Esophagus (tissue), 2 donors: ENCODE measurements at regions not wholly inside any gene's neighbourhood (a gene's known extent, or its start where the extent isn't known, plus 50 kb on each side); places are given as distances from the start of the nearest gene placed in this dataset.
"Not testable (repeated sequence)": the region's sequence is repeated elsewhere in the genome, so short reads cannot be mapped to it uniquely, and the experiment has no call there.

Experiments used
- H3K27ac ChIP-seq, 2 donors: one replicate each; pipeline ENCODE4 v1.5.1; 2013; ENCODE audit warnings: low read depth in 2 of 2, mild to moderate bottlenecking in 2 of 2, inconsistent platforms in 1 of 2, low read length in 1 of 2, moderate library complexity in 1 of 2
- H3K27me3 ChIP-seq, 2 donors: one replicate each; pipeline ENCODE4 v1.6.1; 2013; ENCODE audit warnings: low read length in 2 of 2, control low read depth in 1 of 2, mild to moderate bottlenecking in 1 of 2; ENCODE audit not compliant: insufficient read depth in 2 of 2, control insufficient read depth in 1 of 2
- H3K36me3 ChIP-seq, 2 donors: one replicate each; pipeline ENCODE4 v1.6.1; 2013; ENCODE audit warnings: low read length in 1 of 2; ENCODE audit not compliant: control insufficient read depth in 2 of 2, insufficient read depth in 2 of 2
- H3K4me1 ChIP-seq, 2 donors: one replicate each; pipeline ENCODE4 v1.6.1; 2013; ENCODE audit warnings: low read length in 1 of 2; ENCODE audit not compliant: control insufficient read depth in 2 of 2, insufficient read depth in 2 of 2
- H3K4me3 ChIP-seq, 2 donors: one replicate each; pipeline ENCODE4 v1.5.1; 2013; ENCODE audit warnings: low read length in 2 of 2, mild to moderate bottlenecking in 2 of 2, low read depth in 1 of 2, moderate library complexity in 1 of 2
- H3K9me3 ChIP-seq, 2 donors: one replicate each; pipeline ENCODE4 v1.6.1; 2013; ENCODE audit warnings: mild to moderate bottlenecking in 2 of 2, low read depth in 1 of 2, low read length in 1 of 2, moderate library complexity in 1 of 2; ENCODE audit not compliant: control insufficient read depth in 2 of 2, insufficient read depth in 1 of 2
- WGBS, 2 donors: extraction: QIAGEN DNeasy Blood & Tissue Kit; methylation state at CpG; one replicate each; pipeline ENCODE4 v1.1.7; 2013; 5-methylcytosine and 5-hydroxymethylcytosine counted together
- donor health status: healthy with polysubstance abuse.
- donor health status: Bipolar disorder and iron deficiency.

DNA sequence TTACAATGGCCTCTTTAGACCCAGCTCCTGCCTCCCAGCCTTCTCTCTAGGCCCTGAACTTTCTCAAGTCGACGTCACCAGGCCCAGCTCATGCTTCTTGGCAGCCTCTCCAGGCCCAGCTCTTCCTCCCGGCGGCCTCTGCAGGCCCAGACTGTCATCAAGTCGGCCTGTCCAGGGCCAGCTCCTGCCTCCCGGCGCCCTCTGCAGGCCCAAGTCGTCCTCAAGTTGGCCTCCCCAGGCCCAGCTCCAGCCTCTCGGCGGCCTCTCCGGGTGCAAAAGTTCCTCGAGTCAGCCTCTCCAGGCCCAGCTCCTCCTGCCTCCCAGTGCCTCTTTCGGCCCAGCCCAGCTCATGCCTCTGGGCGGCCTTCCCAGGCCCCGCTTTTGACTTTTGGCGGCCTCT lies 158.1 kb upstream of the CDK13 start:
- not testable (repeated sequence) for H3K4me3 ChIP-seq, H3K4me1 ChIP-seq, H3K9me3 ChIP-seq, H3K27ac ChIP-seq, H3K27me3 ChIP-seq, H3K36me3 ChIP-seq
- WGBS, 2 donors: 89 to 90% methylated on average over 12 to 16 of the region's 16 CpGs

DNA sequence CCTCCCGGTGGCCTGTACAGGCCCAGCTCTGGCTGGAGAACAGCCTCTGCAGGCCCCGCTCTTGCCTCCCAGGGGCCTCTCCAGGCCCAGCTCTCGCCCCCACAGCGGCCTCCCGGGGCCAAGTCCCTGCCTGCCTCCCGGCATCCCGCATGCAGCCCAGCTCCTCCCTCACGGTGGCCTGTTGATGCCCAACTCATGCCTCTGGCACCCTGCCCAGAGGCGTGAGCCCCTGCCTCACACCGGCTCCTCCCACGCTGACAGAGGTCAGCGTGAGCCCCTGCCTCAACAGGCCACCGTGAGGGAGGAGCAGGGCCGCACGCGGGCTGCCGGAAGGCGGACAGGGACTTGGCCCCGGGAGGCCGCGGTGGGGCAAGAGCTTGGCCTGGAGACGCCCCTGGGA lies 157.0 kb upstream of the CDK13 start:
- not testable (repeated sequence) for H3K4me1 ChIP-seq, H3K9me3 ChIP-seq, H3K36me3 ChIP-seq, H3K27me3 ChIP-seq, H3K4me3 ChIP-seq, H3K27ac ChIP-seq
- WGBS, 2 donors: 94% methylated on average over 18 to 22 of the region's 22 CpGs

DNA sequence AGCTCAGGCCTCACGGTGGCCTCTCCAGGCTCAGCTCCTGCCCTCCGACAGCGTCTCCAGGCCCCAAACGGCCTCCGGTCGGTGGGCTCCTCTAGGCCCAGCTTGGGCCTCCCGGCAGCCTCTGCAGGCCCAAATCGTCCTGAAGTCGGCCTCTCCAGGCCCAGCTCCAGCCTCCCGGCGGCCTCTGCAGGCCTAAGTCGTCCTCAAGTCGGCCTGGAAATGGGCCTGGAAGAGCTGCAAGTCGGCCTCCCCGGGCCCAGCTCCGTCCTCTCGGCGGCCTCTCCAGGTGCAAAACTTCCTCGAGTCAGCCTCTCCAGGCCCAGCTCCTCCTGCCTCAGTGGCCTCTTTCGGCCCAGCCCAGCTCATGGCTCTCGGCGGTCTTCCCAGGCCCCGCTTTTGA lies 156.2 kb upstream of the CDK13 start:
- H3K9me3 ChIP-seq, H3K27ac ChIP-seq, H3K4me1 ChIP-seq, H3K4me3 ChIP-seq, H3K36me3 ChIP-seq, H3K27me3 ChIP-seq: not testable (repeated sequence)
- WGBS, 2 donors: 97 to 98% methylated on average over 22 to 23 of the region's 23 CpGs

DNA sequence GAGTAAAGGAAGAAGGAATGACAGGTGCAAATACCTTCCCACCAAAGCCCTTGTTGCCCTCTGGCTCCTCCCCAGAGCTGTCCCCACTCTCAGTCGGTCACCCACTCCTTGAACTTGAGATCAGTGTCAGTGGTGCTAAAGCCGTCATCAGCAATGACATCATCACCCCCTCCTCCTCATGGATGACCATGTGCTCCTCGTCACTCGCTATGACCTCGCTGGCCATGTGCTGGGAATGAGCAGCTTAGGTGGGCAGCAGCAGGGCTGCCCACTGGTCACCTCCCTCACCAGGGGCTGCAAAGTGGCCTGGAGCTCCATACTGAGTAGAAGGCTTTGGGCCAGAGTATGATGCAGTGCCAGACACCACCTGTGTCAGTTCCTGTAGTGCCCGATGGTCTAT lies 153.1 kb upstream of the CDK13 start:
- not testable (repeated sequence) for H3K27me3 ChIP-seq, H3K4me3 ChIP-seq, H3K36me3 ChIP-seq, H3K4me1 ChIP-seq, H3K27ac ChIP-seq, H3K9me3 ChIP-seq
- 89 to 92% methylated on average over 4 of the region's 6 CpGs for WGBS, 2 donors

DNA sequence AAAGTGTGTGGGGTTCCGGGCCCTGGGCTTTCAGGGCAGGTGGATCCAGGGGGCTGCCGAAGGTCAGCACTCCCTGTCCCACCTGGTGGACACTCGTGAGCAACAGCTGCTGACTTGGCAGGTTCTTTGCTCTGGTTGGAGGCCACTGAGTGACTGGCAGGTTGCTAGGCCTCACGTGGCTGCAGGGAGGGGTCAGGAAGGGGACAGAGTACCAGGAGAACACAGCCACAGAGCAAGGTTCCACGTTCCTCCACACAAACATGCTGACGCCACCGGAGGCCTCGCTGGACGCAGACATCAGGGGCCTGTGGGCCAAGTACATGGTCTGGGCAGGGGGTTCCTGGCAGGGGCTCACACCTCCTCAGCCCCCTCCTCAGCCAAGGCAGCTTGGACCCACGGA lies 152.0 kb upstream of the CDK13 start:
- not testable (repeated sequence) for H3K4me1 ChIP-seq, H3K27ac ChIP-seq, H3K27me3 ChIP-seq, H3K9me3 ChIP-seq, H3K36me3 ChIP-seq, H3K4me3 ChIP-seq
- 75 to 90% methylated on average over 9 to 10 of the region's 10 CpGs for WGBS, 2 donors

DNA sequence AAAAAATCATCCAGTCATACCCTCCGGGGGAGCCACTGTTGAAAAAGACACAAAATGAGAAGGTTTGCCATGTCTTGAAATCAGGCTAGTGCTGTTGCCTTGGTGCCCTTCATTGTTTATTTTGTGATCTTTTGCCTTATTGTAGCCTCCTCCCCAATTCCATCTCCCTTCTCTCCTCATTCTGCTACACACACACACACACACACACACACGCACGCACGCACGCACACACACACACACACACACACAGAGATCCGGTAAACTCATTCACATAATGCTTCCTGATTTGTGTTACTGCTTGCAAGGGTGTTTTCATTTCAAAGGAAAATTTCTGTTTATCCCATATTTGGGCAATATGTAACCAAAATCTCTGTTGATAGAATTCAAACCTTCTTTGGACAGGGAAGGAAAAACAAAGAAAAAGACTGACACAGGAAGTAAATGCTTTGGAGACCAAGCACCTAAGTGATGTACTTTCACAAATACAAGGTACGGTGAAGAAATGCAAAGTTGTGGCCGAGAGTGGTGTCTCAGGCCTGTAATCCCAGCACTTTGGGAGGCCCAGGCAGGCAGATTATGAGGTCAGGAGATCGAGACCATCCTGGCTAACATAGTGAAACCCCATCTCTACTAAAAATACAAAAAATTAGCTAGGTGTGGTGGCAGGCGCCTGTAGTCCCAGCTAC lies 141.1 kb upstream of the CDK13 start:
- no peaks in the 10 kb centered on the region for H3K36me3 ChIP-seq
- no peak overlapping the region for H3K4me3 ChIP-seq
- H3K27ac ChIP-seq: no peak overlapping the region
- WGBS, 2 donors: 55 to 64% methylated on average over 10 of the region's 10 CpGs
- H3K27me3 ChIP-seq: no peaks in the 10 kb centered on the region
- H3K9me3 ChIP-seq: no peaks in the 10 kb centered on the region
- no peaks in the 10 kb centered on the region for H3K4me1 ChIP-seq

DNA sequence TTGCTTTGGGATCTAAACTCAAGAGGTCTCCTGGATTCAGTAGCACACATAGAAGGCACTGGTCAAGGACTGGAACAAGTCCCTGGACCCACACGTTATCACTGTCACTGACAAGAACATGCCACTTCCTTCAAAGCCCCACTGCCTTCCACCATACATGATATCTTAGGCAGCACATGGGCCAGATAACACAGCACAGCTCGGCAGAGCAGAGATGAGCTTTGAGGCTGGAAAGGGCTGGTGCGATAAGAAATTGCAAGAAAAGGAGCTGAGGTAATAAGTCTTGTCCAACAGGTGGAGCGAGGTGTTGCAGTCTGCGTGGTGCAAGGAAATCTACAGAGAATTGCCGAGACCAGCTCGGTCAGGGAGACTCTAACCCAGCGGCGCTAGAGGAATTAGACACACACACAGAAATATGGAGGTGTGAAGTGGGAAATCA lies 139.8 kb upstream of the CDK13 start:
- WGBS, 2 donors: 58% methylated on average over 9 of the region's 9 CpGs
- H3K27ac ChIP-seq: no peak overlapping the region
- H3K4me3 ChIP-seq: no peak overlapping the region
- no peaks in the 10 kb centered on the region for H3K27me3 ChIP-seq
- H3K4me1 ChIP-seq: no peaks in the 10 kb centered on the region
- H3K36me3 ChIP-seq: no peaks in the 10 kb centered on the region
- no peaks in the 10 kb centered on the region for H3K9me3 ChIP-seq

DNA sequence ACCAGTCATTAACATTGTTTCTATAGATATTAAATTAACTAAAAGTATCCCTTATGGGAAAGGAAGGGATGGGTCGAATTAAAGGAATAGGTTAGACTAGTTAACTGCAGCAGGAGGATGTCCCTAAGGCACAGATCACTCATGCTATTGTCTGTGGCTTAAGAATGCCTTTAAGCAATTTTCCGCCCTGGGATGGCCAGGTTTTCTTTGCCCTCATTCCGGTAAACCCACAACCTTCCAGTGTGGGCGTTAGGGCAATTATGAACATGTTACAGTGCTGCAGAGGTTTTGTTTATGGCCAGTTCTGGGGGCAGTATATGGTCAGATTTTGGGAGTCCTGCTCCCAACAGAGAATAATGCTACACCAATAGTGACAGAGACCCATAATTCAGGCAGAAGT lies 139.3 kb upstream of the CDK13 start:
- H3K36me3 ChIP-seq: no peaks in the 10 kb centered on the region
- H3K27me3 ChIP-seq: no peaks in the 10 kb centered on the region
- H3K4me1 ChIP-seq: no peaks in the 10 kb centered on the region
- H3K27ac ChIP-seq: no peak overlapping the region
- no peak overlapping the region for H3K4me3 ChIP-seq
- no peaks in the 10 kb centered on the region for H3K9me3 ChIP-seq
- 39 to 57% methylated on average over 4 of the region's 4 CpGs for WGBS, 2 donors

DNA sequence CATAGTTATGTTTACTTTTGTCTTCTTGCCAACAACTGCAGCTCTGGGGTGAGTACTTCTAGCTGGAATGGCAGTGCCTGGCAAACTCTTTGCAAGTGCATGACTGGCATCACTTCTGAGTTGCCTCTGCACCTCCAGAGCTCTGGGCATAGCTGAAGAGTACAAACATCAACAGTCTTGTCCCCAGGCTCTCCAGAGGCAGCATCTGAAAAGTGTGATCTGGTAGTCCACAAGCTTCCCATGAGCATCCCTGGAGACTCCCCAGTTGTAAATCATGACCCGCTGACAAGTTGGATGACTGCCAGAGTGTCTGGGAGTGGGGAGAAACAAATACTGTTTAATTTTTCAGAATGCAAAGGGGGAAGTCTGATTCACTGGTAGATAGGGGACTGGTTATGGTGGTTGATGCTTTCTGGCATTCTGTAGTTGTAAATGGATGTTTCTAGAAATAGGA lies 138.9 kb upstream of the CDK13 start:
- Histone ChIP-seq H3K4me1 (no peaks in the 10 kb centered on the region), H3K27ac (no peak overlapping the region), H3K27me3 (no peaks in the 10 kb centered on the region), H3K4me3 (no peak overlapping the region), H3K36me3 (no peaks in the 10 kb centered on the region), H3K9me3 (no peaks in the 10 kb centered on the region)
- WGBS, 2 donors: 16 to 29% methylated on average over 1 of the region's 1 CpG

DNA sequence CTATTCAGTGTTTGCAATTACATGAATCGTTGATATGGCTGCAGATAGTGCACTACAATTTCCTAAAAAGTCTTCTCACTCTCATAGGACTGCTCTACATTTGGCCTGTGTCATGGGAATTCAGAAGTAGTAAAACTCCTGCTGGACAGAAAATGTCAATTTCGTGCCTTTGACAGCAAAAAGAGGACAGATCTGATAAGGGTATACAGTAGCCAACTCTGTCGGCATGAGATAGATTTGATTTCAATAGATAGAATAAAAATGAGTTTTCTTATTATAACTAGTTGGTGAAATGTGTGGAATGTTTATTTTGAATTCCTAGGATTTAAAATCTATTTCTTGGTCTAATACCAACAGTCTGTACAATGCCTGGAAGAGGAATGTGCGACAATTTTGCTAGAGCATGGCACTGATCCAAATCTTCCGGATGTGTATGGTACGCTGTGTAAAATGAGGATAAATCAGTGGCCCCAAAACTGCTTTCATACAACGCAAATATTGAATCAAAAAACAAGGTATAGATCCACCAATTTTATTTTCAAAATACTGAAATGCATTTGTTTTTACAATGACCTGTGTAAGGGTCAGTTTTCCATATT lies 133.5 kb upstream of the CDK13 start:
- WGBS, 2 donors: 53 to 54% methylated on average over 7 of the region's 7 CpGs
- Histone ChIP-seq H3K4me1 (no peaks in the 10 kb centered on the region), H3K27me3 (no peaks in the 10 kb centered on the region)

More for the DNA sequence above, 133.5 kb upstream of the CDK13 start:
- H3K27ac ChIP-seq: no peak overlapping the region
- H3K36me3 ChIP-seq: no peaks in the 10 kb centered on the region
- no peaks in the 10 kb centered on the region for H3K9me3 ChIP-seq
- H3K4me3 ChIP-seq: no peak overlapping the region
